Neural crest cell (in vitro differentiated cells): ENCODE measurements at regions not wholly inside any gene's neighbourhood (a gene's known extent, or its start where the extent isn't known, plus 50 kb on each side); places are given as distances from the start of the nearest gene placed in this dataset.

Experiments used
- DNase-seq: peaks from one replicate; pipeline ENCODE4 v3.0.0; 2021; ENCODE audit warnings: low read depth, mixed read lengths, low spot score
- H3K27ac Mint-ChIP-seq: one replicate; pipeline ENCODE4 v1.8.0; 2021; ENCODE audit warnings: mild to moderate bottlenecking, mixed read lengths; ENCODE audit not compliant: unreplicated experiment
- H3K27me3 Mint-ChIP-seq: 2 replicates; pipeline ENCODE4 v1.8.0; 2021; ENCODE audit warnings: low read depth, mild to moderate bottlenecking, mixed read lengths
- H3K36me3 Mint-ChIP-seq: 2 replicates; pipeline ENCODE4 v1.8.0; 2021; ENCODE audit warnings: low read depth, mild to moderate bottlenecking, mixed read lengths
- H3K4me1 Mint-ChIP-seq: 2 replicates; pipeline ENCODE4 v1.8.0; 2021; ENCODE audit warnings: mixed read lengths
- H3K4me3 Mint-ChIP-seq: one replicate; pipeline ENCODE4 v1.8.0; 2021; ENCODE audit warnings: mild to moderate bottlenecking, mixed read lengths
- H3K9me3 Mint-ChIP-seq: 2 replicates; pipeline ENCODE4 v1.8.0; 2021; ENCODE audit warnings: mixed read lengths
- TF ChIP-seq, protein P1 (sequence below): fragments of 200-600 bp; sonication (generic); conservative IDR thresholded peaks from 2 replicates; pipeline ENCODE4 v1.5.0; 2021; ENCODE audit warnings: antibody characterized with exemption, mild to moderate bottlenecking

DNA sequence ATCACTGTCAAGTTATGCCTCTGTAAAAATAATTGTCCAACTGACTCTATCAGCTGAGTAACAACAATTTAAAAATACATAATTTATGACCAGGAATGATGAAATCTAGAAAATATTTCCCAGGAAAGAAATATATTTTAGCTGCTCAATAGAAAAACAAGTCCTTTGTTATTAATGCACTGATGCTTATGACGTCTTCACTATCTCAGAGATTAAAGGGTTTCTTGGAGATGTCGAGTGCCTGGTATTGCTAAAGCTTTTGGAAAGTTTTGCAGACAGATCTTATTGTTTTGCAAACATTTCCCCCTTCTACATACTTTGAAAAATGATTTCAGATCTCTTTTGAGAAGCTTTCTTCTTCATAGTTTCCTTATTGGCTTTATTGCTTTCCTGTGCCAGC, 154.6 kb upstream of the RPS6KA3 start:
- Mint-ChIP-seq H3K27ac (no peak overlapping the region), H3K9me3 (peaks cover 6% of the 10 kb centered on the region), H3K4me3 (no peak overlapping the region), H3K27me3 (no peaks in the 10 kb centered on the region), H3K4me1 (no peaks in the 10 kb centered on the region), H3K36me3 (no peaks in the 10 kb centered on the region)
- TF ChIP-seq, protein P1, sequence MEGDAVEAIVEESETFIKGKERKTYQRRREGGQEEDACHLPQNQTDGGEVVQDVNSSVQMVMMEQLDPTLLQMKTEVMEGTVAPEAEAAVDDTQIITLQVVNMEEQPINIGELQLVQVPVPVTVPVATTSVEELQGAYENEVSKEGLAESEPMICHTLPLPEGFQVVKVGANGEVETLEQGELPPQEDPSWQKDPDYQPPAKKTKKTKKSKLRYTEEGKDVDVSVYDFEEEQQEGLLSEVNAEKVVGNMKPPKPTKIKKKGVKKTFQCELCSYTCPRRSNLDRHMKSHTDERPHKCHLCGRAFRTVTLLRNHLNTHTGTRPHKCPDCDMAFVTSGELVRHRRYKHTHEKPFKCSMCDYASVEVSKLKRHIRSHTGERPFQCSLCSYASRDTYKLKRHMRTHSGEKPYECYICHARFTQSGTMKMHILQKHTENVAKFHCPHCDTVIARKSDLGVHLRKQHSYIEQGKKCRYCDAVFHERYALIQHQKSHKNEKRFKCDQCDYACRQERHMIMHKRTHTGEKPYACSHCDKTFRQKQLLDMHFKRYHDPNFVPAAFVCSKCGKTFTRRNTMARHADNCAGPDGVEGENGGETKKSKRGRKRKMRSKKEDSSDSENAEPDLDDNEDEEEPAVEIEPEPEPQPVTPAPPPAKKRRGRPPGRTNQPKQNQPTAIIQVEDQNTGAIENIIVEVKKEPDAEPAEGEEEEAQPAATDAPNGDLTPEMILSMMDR = no peak
- DNase-seq = no peak

DNA sequence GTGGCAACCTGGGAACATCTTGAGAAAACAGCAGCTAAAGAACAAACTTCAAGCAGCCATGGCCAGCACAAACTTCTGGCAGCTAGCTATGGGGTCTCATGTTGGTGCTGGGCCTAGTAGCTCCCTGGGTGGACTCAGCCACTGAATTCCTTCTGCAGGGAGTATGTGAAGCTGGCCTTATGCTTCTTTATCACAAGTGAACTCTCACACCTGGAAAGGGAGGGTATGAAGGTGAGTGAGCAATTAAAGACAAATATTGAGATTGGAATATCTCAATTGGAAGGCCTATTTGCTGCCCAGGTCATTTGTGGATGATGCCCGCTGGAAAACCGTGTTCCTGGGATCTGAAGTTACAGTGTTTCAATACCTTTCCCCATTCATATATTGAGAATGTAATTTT, 153.3 kb upstream of the RPS6KA3 start:
- H3K4me3 Mint-ChIP-seq = no peak overlapping the region
- DNase-seq = no peak
- TF ChIP-seq, protein P1 = no peak
- H3K36me3 Mint-ChIP-seq = no peaks in the 10 kb centered on the region
- H3K4me1 Mint-ChIP-seq = no peaks in the 10 kb centered on the region
- peaks cover 5% of the 10 kb centered on the region for H3K9me3 Mint-ChIP-seq
- H3K27me3 Mint-ChIP-seq = no peaks in the 10 kb centered on the region
- H3K27ac Mint-ChIP-seq = no peak overlapping the region

DNA sequence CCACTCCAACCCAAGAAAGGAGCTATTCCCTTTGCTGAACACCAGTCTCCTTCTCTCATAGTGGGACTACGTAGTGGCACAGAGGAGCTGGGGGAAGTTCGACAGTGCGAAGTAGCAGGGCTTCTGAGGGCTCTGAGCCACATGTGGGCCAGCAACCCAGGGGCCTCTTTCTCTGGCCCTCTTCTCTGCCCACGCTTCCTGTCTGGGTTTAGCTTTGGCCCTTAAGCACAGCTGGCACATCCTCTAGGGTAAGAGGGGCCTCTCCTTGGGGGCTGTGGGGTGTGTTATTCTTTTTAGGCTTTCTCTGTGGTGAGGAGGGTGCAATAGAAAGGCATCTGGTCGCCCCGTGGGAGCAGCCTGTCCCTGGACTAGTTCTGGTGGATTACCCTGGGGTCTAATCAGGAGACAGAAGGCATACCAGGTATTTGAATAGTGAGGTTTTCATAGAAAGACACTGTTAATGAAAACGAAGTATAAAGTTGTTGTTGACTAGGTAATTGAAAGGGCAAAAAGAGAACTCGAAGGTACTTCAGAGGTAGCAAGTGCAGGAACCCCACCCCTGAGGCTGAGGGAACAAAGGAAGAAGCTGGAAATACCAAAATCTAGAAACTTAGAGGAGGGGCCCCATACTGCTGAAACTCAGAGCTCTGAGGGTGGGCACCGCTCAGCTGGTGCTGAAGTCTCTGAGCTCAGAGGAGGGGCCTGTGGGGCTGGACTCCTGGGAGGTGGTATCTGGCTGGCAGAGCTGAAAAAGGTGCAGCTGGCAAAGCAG, 151.9 kb upstream of the RPS6KA3 start:
- no peak overlapping the region for H3K27ac Mint-ChIP-seq
- no peak for DNase-seq

DNA sequence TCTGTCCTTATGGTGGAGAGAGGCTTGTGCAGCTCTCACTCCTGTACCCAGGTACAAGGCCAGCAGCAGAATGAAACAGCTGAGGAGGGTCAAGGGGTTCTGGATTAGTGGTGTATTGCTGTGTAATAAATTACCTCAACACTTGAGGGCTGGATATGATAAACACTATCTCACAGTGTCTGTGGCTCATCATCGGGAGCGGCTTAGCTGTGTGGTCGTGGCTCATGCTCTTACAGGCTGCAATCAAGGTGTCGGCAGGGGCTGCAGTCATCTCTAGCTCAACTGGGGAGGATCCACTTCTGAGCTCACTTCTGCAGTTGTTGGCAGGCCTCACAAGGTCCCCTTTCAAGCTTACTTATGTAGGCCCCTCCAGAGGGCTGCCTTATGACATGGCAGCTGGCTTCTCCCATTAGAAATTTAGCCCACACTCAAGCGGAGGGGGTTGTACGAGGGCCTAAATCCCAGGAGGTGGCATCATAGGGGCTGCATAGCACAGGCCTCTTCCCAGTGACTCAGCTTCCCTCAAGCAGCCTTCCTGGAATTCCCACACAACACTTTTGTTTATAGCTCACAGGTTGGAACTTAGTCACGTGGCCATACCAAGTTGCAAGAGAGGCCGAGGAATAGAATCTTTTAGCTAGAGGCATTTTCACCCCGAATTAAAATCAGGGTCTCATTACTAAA, 148.2 kb upstream of the RPS6KA3 start:
- Mint-ChIP-seq H3K4me3 (no peak overlapping the region), H3K27me3 (no peaks in the 10 kb centered on the region), H3K27ac (no peak overlapping the region), H3K9me3 (peaks cover 2% of the 10 kb centered on the region), H3K4me1 (no peaks in the 10 kb centered on the region), H3K36me3 (no peaks in the 10 kb centered on the region)
- TF ChIP-seq, protein P1 = no peak
- DNase-seq = no peak

More for the DNA sequence above, 151.9 kb upstream of the RPS6KA3 start:
- TF ChIP-seq, protein P1 = no peak
- H3K36me3 Mint-ChIP-seq = no peaks in the 10 kb centered on the region
- H3K4me1 Mint-ChIP-seq = no peaks in the 10 kb centered on the region
- H3K4me3 Mint-ChIP-seq = no peak overlapping the region
- no peaks in the 10 kb centered on the region for H3K9me3 Mint-ChIP-seq
- H3K27me3 Mint-ChIP-seq = no peaks in the 10 kb centered on the region

DNA sequence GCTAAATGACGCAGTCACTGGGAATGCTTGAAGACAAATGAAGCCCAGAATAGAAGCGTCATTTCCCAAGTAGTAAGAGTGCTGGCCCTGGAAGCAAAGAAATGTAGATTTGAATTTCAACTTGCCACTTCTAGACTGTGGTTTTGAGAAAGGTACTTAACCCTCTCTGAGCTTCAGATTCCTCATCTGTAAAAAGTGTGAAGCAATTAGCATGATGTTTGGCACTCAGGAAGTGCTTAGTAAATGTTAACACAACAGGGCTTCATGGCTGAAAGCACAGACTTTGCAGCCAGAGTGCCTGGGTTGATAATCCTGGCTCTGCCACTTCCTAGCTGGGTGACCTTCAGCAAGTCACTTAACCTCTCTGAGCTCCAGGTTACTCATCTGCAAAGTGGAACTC, 147.4 kb upstream of the RPS6KA3 start:
- TF ChIP-seq, protein P1 = no peak

More for the DNA sequence above, 147.4 kb upstream of the RPS6KA3 start:
- peaks cover 2% of the 10 kb centered on the region for H3K9me3 Mint-ChIP-seq
- no peaks in the 10 kb centered on the region for H3K36me3 Mint-ChIP-seq
- DNase-seq = no peak
- H3K27me3 Mint-ChIP-seq = no peaks in the 10 kb centered on the region
- H3K4me3 Mint-ChIP-seq = no peak overlapping the region
- H3K27ac Mint-ChIP-seq = no peak overlapping the region
- H3K4me1 Mint-ChIP-seq = no peaks in the 10 kb centered on the region
